ENCODE measurements at regions not wholly inside any gene's neighbourhood (a gene's known extent, or its start where the extent isn't known, plus 50 kb on each side); places are given as distances from the start of the nearest gene placed in this dataset.

DNA sequence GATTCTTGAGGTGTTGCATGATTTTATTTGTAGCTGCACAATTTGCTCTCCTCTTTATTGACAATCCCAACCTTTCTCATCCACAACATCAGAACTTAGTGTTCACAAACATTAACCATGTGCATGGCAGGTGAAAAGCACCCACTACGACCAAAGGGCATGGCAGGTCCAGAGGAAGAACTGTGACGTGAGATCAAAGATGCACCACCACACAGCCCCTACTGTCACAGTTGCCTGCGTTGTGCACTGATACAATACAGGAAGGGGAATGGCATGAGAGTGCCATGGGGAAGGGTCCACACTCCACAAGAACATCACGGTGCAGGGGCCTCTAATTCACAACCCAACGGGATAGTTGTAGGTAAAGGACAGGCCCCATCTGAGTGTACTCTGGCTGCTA is 217.1 kb upstream of the PFKP start:
- no peak for TF ChIP-seq SP1 (IDR thresholded peaks at IDR 0.05)
- TF ChIP-seq ZNF384 (IDR thresholded peaks at IDR 0.05) = no peak
- no peak for TF ChIP-seq BHLHE40 (IDR thresholded peaks at IDR 0.05; ENCODE audit: borderline replicate concordance)
- no peak for TF ChIP-seq L3MBTL2 (conservative IDR thresholded peaks at IDR 0.05)
